A673 (cell line): ENCODE measurements at regions not wholly inside any gene's neighbourhood (a gene's known extent, or its start where the extent isn't known, plus 50 kb on each side); places are given as distances from the start of the nearest gene placed in this dataset.

Experiments
- BruUV-seq: library from RNA; stranded (reverse); fragments of 400-500 nt; replicated peaks from 2 replicates; lab custom pipeline; 2021; lab: Mats Ljungman, UMichigan
- CTCF ChIA-PET: fragments of 300-600 bp; sonication (Branson Sonifier 250); formaldehyde crosslinking; loops from one replicate; lab custom pipeline; 2022; ENCODE audit warnings: antibody characterized with exemption; lab: Charles Lee
- POLR2A ChIA-PET: fragments of 300-600 bp; sonication (Branson Sonifier 250); formaldehyde crosslinking; loops from one replicate; lab custom pipeline; 2022; ENCODE audit warnings: antibody characterized with exemption; ENCODE audit not compliant: low non-redundant PET; lab: Charles Lee
- DNase-seq: peaks from one replicate; pipeline ENCODE4 v3.0.0-alpha.2; 2015; ENCODE audit warnings: low spot score
- H3K27ac ChIP-seq: fragments of 200-600 bp; sonication (generic); 2 replicates; pipeline ENCODE4 v1.5.1; 2016; ENCODE audit warnings: mixed run types, low read depth, mild to moderate bottlenecking, mixed read lengths, antibody characterized with exemption, low read length; ENCODE audit not compliant: poor library complexity, severe bottlenecking
- H3K27me3 ChIP-seq: fragments of 200-600 bp; sonication (generic); replicated peaks from 2 replicates; pipeline ENCODE4 v1.6.1; 2017; ENCODE audit warnings: mixed run types, low read depth, mild to moderate bottlenecking, mixed read lengths, antibody characterized with exemption, low read length; ENCODE audit not compliant: insufficient read depth, poor library complexity
- H3K36me3 ChIP-seq: fragments of 200-600 bp; sonication (generic); 2 replicates; pipeline ENCODE4 v1.6.1; 2016; ENCODE audit warnings: mixed run types, mild to moderate bottlenecking, mixed read lengths, antibody characterized with exemption, low read length; ENCODE audit not compliant: insufficient read depth, poor library complexity, severe bottlenecking
- H3K4me1 ChIP-seq: fragments of 200-600 bp; sonication (generic); 2 replicates; pipeline ENCODE4 v1.6.1; 2017; ENCODE audit warnings: mixed run types, mild to moderate bottlenecking, mixed read lengths, antibody characterized with exemption, low read length; ENCODE audit not compliant: insufficient read depth, poor library complexity, severe bottlenecking
- H3K4me3 ChIP-seq: fragments of 200-600 bp; sonication (generic); 2 replicates; pipeline ENCODE4 v1.5.1; 2016; ENCODE audit warnings: low read depth, mixed run types, mild to moderate bottlenecking, mixed read lengths, low read length; ENCODE audit not compliant: poor library complexity, severe bottlenecking
- H3K9me3 ChIP-seq: fragments of 200-600 bp; sonication (generic); 2 replicates; pipeline ENCODE4 v1.6.1; 2016; ENCODE audit warnings: mixed run types, low read depth, mild to moderate bottlenecking, mixed read lengths, antibody characterized with exemption, low read length; ENCODE audit not compliant: poor library complexity, severe bottlenecking
- CTCF ChIP-seq: fragments of 300-800, 200-600 bp; sonication (generic); conservative IDR thresholded peaks from 2 replicates; pipeline ENCODE4 v1.5.1; 2017; ENCODE audit warnings: low read depth, mild to moderate bottlenecking, antibody characterized with exemption, low read length, moderate library complexity, mixed read lengths
- EZH2 ChIP-seq: fragments of 200-600 bp; sonication (generic); IDR thresholded peaks from 2 replicates; pipeline ENCODE4 v1.6.1; 2017; ENCODE audit warnings: borderline replicate concordance, low read depth, mild to moderate bottlenecking, mixed read lengths, antibody characterized with exemption, low read length; ENCODE audit not compliant: poor library complexity, severe bottlenecking
- intact Hi-C: fragments of 100-400 bp; cut with micrococcal nuclease; formaldehyde crosslinking; loops from one replicate; pipeline ENCODE4 v1.10.0; 2022; ENCODE audit not compliant: unreplicated experiment

DNA sequence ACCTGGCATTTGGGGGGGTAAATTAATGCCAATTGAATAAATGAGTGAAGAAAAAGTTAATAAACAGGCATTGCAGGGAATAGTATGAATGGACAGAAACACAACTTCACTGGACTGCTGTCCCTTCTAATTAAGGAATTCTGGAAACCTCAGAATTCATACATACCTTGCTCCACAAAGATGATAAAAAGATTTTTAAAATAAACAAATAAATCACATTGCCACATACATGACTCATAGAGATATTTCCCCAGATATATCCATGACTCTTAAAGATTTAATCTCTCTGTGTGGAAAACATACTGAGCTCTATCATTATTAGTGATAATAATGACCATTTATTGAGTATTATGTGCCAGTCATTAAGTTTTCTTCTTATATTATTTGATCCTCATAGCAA is 469.0 kb upstream of the MEF2C start:
- no peak overlapping the region for H3K4me3 ChIP-seq

DNA sequence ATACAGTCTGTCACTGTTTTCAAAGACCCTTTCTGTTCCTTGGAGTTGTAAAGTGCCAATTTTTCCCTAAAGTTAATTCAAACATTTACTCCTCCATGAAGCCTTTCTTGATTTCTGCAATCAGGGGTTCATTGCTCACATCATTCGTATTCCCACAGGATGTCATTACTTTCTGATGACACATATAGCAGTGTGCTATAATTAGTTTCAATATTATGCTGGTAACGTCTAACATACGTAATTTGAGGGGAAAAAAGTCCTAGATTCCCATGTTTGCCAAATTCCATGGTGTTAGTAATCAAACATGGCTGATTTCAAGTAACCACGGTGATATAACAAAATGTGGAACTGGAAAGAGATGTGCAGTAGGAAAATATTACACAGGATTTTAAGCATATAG is 468.2 kb upstream of the MEF2C start:
- H3K4me3 ChIP-seq: no peak overlapping the region
- no peaks in the 10 kb centered on the region for H3K9me3 ChIP-seq
- H3K36me3 ChIP-seq: no peaks in the 10 kb centered on the region
- H3K4me1 ChIP-seq: no peaks in the 10 kb centered on the region
- POLR2A ChIA-PET: no interaction called here
- H3K27ac ChIP-seq: no peak overlapping the region
- DNase-seq: no peak
- no peaks in the 10 kb centered on the region for H3K27me3 ChIP-seq
- no TSS peak for BruUV-seq
- CTCF ChIA-PET: no interaction called here
- intact Hi-C loops: no loop called here
- TF ChIP-seq EZH2 (no peak), CTCF (no peak)

More for the DNA sequence above, 469.0 kb upstream of the MEF2C start:
- Histone ChIP-seq H3K27ac (no peak overlapping the region), H3K27me3 (no peaks in the 10 kb centered on the region), H3K4me1 (no peaks in the 10 kb centered on the region), H3K9me3 (no peaks in the 10 kb centered on the region), H3K36me3 (no peaks in the 10 kb centered on the region)
- ChIA-PET POLR2A (no interaction called here), CTCF (no interaction called here)
- TF ChIP-seq CTCF: no peak
- no peak for TF ChIP-seq EZH2
- DNase-seq: no peak
- intact Hi-C loops: no loop called here
- no TSS peak for BruUV-seq

- Histone ChIP-seq H3K9me3 (no peaks in the 10 kb centered on the region), H3K36me3 (no peaks in the 10 kb centered on the region), H3K27ac (no peak overlapping the region), H3K4me3 (no peak overlapping the region), H3K4me1 (no peaks in the 10 kb centered on the region), H3K27me3 (no peaks in the 10 kb centered on the region)
- intact Hi-C loops: no loop called here
- BruUV-seq: no TSS peak
- ChIA-PET POLR2A (no interaction called here), CTCF (no interaction called here)
- TF ChIP-seq CTCF (no peak), EZH2 (no peak)
- DNase-seq: no peak
Measured at GRCh38 chr5:89350684-89351083, 467.7 kb upstream of the MEF2C start.
